GM23338 (cell line): ENCODE measurements at regions not wholly inside any gene's neighbourhood (a gene's known extent, or its start where the extent isn't known, plus 50 kb on each side); places are given as distances from the start of the nearest gene placed in this dataset.
"Not testable (repeated sequence)": the region's sequence is repeated elsewhere in the genome, so short reads cannot be mapped to it uniquely, and the experiment has no call there.

Experiments used
- ATAC-seq: fragments of 200-7000 bp; cut with Tn5 transposase; 3 replicates; pipeline ENCODE4 v1.9.1; 2020
- DNase-seq: peaks from one replicate; pipeline ENCODE4 v3.0.0-alpha.2; 2015; ENCODE audit warnings: low spot score
- H2AFZ ChIP-seq: fragments of 200-600 bp; sonication (generic); 2 replicates; pipeline ENCODE4 v1.8.0; 2016; ENCODE audit warnings: antibody characterized with exemption, mild to moderate bottlenecking, moderate library complexity
- H3F3A ChIP-seq: fragments of 200-600 bp; sonication (generic); replicated peaks from 2 replicates; pipeline ENCODE4 v1.8.0; 2017; ENCODE audit warnings: antibody characterized with exemption, mixed run types, low read depth
- H3K27ac ChIP-seq: fragments of 200-600 bp; sonication (generic); 2 replicates; pipeline ENCODE4 v1.6.1; 2016; ENCODE audit warnings: low read depth
- H3K27me3 ChIP-seq: fragments of 200-600 bp; sonication (generic); 2 replicates; pipeline ENCODE4 v1.8.0; 2016; ENCODE audit warnings: mild to moderate bottlenecking, mixed run types, moderate library complexity; ENCODE audit not compliant: insufficient read depth
- H3K36me3 ChIP-seq: fragments of 200-600 bp; sonication (generic); 2 replicates; pipeline ENCODE4 v1.8.0; 2016; ENCODE audit warnings: mild to moderate bottlenecking; ENCODE audit not compliant: insufficient read depth
- H3K4me1 ChIP-seq: fragments of 200-600 bp; sonication (generic); 2 replicates; pipeline ENCODE4 v1.8.0; 2016; ENCODE audit warnings: mild to moderate bottlenecking, moderate library complexity; ENCODE audit not compliant: insufficient read depth
- H3K4me2 ChIP-seq: fragments of 200-600 bp; sonication (generic); 2 replicates; pipeline ENCODE4 v1.7.1; 2017; ENCODE audit warnings: mixed run types
- H3K4me3 ChIP-seq: fragments of 200-600 bp; sonication (generic); 2 replicates; pipeline ENCODE4 v1.6.1; 2016; ENCODE audit warnings: mixed run types
- H3K79me2 ChIP-seq: fragments of 200-600 bp; sonication (generic); replicated peaks from 2 replicates; pipeline ENCODE4 v1.8.0; 2017; ENCODE audit warnings: mild to moderate bottlenecking; ENCODE audit not compliant: insufficient read depth
- H3K9me2 ChIP-seq: fragments of 200-600 bp; sonication (generic); 2 replicates; pipeline ENCODE4 v1.8.0; 2017; ENCODE audit not compliant: insufficient read depth
- H4K20me1 ChIP-seq: fragments of 200-600 bp; sonication (generic); replicated peaks from 2 replicates; pipeline ENCODE4 v1.8.0; 2017; ENCODE audit warnings: mild to moderate bottlenecking; ENCODE audit not compliant: insufficient read depth
- H3K27ac Mint-ChIP-seq: 2 replicates; pipeline ENCODE4 v1.8.0; 2020; ENCODE audit warnings: inconsistent platforms, mild to moderate bottlenecking, moderate library complexity, mixed read lengths
- H3K27me3 Mint-ChIP-seq: 3 replicates; pipeline ENCODE4 v1.8.0; 2022; ENCODE audit warnings: low read depth, mild to moderate bottlenecking, moderate library complexity, mixed read lengths, inconsistent platforms; ENCODE audit not compliant: insufficient read depth, poor library complexity
- H3K36me3 Mint-ChIP-seq: 3 replicates; pipeline ENCODE4 v1.8.0; 2021; ENCODE audit warnings: low read depth, mild to moderate bottlenecking, inconsistent platforms, moderate library complexity, mixed read lengths
- H3K4me1 Mint-ChIP-seq: 3 replicates; pipeline ENCODE4 v1.8.0; 2020; ENCODE audit warnings: mild to moderate bottlenecking, inconsistent platforms, mixed read lengths
- H3K4me3 Mint-ChIP-seq: 3 replicates; pipeline ENCODE4 v1.8.0; 2021; ENCODE audit warnings: moderate library complexity, mild to moderate bottlenecking, inconsistent platforms, mixed read lengths
- H3K9me3 Mint-ChIP-seq: 3 replicates; pipeline ENCODE4 v1.8.0; 2020; ENCODE audit warnings: moderate library complexity, mild to moderate bottlenecking, inconsistent platforms, mixed read lengths
- EZH2phosphoT487 ChIP-seq: fragments of 200-600 bp; sonication (generic); IDR thresholded peaks from one replicate; pipeline ENCODE4 v1.8.1; 2018; ENCODE audit warnings: antibody characterized with exemption; ENCODE audit not compliant: unreplicated experiment
- REST ChIP-seq: IDR thresholded peaks from one replicate; pipeline ENCODE4 v1.6.1; 2018; ENCODE audit warnings: antibody characterized with exemption; ENCODE audit not compliant: unreplicated experiment
- ZNF462 ChIP-seq: fragments of 250-450 bp; sonication (Bioruptor Pico); IDR thresholded peaks from 2 replicates; pipeline ENCODE4 v1.5.0; 2020; ENCODE audit warnings: mild to moderate bottlenecking, moderate library complexity

GRCh38 chr13:28572871-28573270 lies 77.9 kb upstream of the FLT1 start:
- H3K27ac Mint-ChIP-seq = no peak overlapping the region
- Histone ChIP-seq H3F3A (no peaks in the 10 kb centered on the region), H3K27me3 (no peaks in the 10 kb centered on the region), H3K27ac (no peak overlapping the region), H3K9me2 (peaks cover 13% of the 10 kb centered on the region), H3K4me3 (no peak overlapping the region), H2AFZ (no peak overlapping the region), H4K20me1 (no peaks in the 10 kb centered on the region), H3K4me1 (no peaks in the 10 kb centered on the region), H3K79me2 (no peaks in the 10 kb centered on the region), H3K36me3 (no peaks in the 10 kb centered on the region), H3K4me2 (no peak overlapping the region)
- no peak for TF ChIP-seq EZH2phosphoT487
- TF ChIP-seq REST = no peak
- TF ChIP-seq ZNF462 (CRISPR knock-in tag) = no peak
- DNase-seq (no peak), ATAC-seq (no peak)
- H3K9me3 Mint-ChIP-seq = no peaks in the 10 kb centered on the region; the same call in 1 of the 3 replicates
- H3K27me3 Mint-ChIP-seq = peaks cover 9% of the 10 kb centered on the region
- H3K36me3 Mint-ChIP-seq = no peaks in the 10 kb centered on the region; the same call in 2 of the 3 replicates
- no peak overlapping the region for H3K4me3 Mint-ChIP-seq
- H3K4me1 Mint-ChIP-seq = peaks cover 8% of the 10 kb centered on the region; the same call in 2 of the 3 replicates

GRCh38 chr13:28570356-28570755 lies 75.4 kb upstream of the FLT1 start:
- H3K27me3 Mint-ChIP-seq = not testable (repeated sequence)

More at GRCh38 chr13:28570356-28570755, 75.4 kb upstream of the FLT1 start:
- not testable (repeated sequence) for ATAC-seq, H3K4me1 Mint-ChIP-seq, H3K27ac ChIP-seq, H3K4me3 Mint-ChIP-seq, H4K20me1 ChIP-seq, H3K27ac Mint-ChIP-seq, H3K9me3 Mint-ChIP-seq, H3K4me1 ChIP-seq, H3K79me2 ChIP-seq, H3K36me3 Mint-ChIP-seq, H3F3A ChIP-seq, H3K27me3 ChIP-seq, DNase-seq, H3K4me3 ChIP-seq, H3K4me2 ChIP-seq, H3K36me3 ChIP-seq
- Histone ChIP-seq H2AFZ (peak overlapping the region; percentile 72), H3K9me2 (peaks cover 13% of the 10 kb centered on the region)
